Stimulated activated CD4-positive, alpha-beta T cell treated with anti-CD3 and anti-CD28 coated beads, Interleukin-1b, Interleukin-23, amount 100 ng/mL, for 1 hour (primary cell): ENCODE measurements at regions not wholly inside any gene's neighbourhood (a gene's known extent, or its start where the extent isn't known, plus 50 kb on each side); places are given as distances from the start of the nearest gene placed in this dataset.
"Not testable (repeated sequence)": the region's sequence is repeated elsewhere in the genome, so short reads cannot be mapped to it uniquely, and the experiment has no call there.

Source experiments
- DNase-seq, 2 donors: peaks; one replicate each; pipeline ENCODE4 v3.0.0-alpha.2; 2020; ENCODE audit warnings: low read depth in 2 of 2

- no peak for DNase-seq
Observed at GRCh38 chr16:29182501-29182900, 197.6 kb downstream of the LAT start.

DNA sequence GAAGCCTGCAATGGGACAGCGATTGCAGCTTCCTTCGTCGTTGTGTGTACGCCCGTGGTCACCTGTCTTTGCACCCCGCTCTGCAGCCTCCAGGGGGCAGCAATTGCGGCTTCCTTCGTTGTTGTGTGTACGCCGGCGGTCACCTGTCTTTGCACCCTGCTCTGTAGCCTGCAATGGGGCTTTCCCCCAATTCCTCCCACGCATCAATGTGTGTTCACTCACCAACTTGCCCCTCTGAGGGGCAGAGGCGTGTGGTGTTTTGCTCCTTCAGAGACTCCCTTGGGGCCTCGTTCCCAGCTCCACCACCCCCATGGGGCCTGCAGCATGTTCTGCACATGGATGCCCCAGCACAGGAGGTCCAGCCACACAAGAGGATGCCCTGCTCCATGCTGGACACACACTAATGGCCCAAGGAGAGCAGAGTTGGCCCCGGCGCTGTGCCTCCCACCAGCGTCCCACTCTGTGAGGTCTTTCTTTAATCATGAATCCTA, 197.1 kb downstream of the LAT start:
- DNase-seq: not testable (repeated sequence)

- not testable (repeated sequence) for DNase-seq
Observed at GRCh38 chr16:29181254-29181780, 196.5 kb downstream of the LAT start.

DNA sequence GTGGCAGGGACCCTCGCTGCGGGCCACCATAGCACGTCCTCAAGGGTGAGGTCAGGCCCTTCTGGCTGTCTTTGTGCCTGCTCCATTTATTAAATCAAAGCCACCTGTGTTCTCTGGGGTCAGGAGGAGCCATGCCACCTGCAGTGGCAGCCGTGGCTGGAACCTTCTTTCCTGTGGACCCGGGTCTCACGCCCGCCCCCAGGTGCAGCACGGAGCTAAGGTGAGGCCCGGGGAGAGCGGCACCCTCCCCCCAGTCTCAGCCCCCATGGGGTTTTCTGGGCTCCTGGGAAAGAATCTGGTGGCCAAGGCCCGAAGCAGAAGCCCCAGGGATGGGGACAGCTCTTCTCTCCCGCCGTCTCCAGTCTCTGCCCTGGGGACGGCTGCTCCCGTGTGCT, 195.4 kb downstream of the LAT start:
- DNase-seq: not testable (repeated sequence)

DNA sequence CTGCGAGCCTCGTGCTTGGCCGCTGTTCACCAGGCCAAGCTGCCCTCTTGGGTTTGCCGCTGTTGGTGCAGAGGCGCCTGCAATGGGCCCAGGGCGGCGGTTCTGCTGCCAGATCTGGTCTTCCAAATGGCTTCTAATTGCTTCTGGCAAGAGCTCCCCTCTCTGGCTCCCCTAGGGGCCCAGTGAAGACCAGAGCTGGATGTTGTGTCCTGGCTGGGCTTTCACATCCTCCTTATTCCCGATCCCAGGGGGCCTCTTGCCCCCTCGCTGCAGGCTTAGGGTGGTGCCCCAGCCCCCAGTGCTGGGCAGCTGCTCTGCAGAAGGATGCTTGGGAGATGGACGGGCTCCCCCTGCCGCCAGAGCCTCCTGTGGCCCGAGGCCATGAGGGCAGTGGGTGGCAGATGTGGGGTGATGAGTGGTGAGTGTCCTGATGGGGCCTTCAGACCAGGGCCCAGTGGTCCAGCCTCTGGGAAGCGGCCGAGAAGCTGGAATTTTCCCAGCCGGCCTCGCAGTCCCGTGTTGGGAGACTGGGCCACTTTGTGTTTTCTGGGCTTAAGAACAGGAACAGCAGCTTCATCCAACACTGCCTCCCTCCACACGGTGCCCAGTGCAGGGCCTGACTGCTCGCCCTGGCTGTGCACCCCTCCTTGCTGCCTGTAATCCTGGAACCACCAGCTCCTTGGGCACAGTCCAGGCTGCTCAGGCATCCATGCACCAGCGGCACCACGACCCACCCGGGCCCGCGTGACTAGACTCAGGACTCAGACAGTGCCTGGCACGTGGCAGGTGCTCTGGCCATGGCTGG, 194.8 kb downstream of the LAT start:
- DNase-seq: not testable (repeated sequence)

GRCh38 chr16:29177888-29178726, 193.3 kb downstream of the LAT start:
- DNase-seq: not testable (repeated sequence)

GRCh38 chr16:29177203-29177887, 192.5 kb downstream of the LAT start:
- DNase-seq: not testable (repeated sequence)

DNA sequence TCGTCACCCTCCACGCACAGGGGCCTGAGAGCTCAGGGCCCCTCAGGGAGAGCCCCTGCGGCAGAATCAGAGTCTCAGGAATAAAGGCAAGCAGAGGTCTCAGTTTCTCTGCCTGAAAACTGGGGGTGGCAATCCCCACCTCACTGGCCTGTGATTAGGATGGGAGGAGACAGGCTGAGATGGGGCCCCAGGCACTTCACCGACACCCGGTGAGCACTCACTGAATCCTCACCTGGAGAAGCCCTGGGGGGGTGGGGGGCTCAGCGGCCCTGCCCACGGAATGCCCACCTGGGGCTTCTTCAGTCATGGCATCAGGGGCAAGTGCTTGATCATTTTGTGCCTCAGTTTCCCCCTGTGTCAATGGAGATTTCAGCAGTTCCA, 192.0 kb downstream of the LAT start:
- DNase-seq: not testable (repeated sequence)

- not testable (repeated sequence) for DNase-seq
Observed at GRCh38 chr16:29176154-29176470, 191.3 kb downstream of the LAT start.

DNA sequence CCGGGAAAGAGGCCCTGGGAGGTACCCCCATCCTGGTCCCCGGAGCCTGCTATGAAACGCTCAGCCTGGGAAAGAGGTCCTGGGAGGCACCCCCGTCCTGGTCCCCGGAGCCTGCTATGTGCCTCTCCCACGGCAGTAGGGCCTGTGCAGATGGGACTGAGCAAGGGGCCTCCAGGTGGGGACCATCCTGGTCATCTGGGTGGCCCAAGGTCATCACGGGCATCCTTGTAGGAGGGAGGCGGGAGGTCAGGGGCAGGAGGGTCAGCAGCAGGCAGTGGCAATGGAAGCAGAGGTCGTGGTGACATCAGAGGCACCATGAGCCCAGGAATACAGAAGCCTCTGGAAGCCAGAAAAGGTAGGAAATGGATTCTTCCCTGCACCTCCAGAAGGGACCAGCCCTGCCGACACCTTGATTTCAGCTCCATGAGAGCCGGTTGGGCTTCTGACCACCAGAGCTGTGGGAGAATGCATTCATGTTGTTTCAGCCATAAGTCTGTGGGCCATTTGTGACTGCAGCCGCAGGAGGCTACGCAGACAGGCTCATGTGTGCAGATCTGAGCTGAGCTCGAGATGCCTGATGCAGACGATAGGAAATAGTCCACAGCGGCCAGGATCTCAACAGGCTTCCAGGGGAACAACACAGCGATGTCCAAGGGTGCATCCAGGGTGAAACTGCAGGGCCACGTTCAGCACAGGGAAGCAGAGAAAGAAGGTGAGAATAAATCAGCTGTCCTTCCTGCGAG, 190.7 kb downstream of the LAT start:
- not testable (repeated sequence) for DNase-seq

DNA sequence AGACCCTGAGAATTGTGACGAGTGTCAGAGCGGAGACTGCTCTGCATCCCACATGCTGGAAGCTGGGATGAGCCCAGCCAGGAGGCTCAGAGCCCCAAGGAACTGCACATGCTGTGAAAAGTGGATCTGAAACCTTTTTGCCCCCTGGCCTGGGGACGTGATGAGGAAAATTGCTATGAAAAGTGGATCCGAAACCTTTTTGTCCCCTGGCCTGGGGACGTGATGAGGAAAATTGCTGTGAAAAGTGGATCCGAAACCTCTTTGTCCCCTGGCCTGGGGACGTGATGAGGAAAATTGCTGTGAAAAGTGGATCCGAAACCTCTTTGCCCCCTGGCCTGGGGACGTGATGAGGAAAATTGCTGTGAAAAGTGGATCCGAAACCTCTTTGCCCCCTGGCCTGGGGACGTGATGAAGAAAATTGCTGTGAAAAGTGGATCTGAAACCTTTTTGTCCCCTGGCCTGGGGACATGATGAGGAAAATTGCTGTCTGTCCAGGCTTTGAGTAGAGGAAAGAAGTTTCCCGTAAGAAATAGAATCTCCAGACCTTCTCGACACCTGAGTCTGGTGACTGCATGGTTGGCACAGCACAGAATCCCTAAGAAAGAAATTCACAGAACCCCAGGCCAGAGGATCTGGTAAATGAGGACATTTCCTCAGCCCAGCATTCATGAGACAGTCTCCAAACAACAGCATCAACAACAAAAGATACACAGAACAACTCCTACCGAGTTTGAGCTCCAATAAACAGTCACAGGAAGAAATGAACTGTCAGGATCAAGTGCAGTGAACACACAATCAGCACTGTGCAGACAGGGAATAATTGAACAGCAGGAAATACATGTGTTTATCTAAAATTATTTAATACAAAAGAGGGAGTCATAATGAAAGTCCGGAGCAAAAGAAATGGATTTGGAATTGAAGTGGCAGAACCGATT, 188.8 kb downstream of the LAT start:
- DNase-seq: not testable (repeated sequence)

GRCh38 chr16:29172098-29172724, 187.4 kb downstream of the LAT start:
- DNase-seq: not testable (repeated sequence)

DNA sequence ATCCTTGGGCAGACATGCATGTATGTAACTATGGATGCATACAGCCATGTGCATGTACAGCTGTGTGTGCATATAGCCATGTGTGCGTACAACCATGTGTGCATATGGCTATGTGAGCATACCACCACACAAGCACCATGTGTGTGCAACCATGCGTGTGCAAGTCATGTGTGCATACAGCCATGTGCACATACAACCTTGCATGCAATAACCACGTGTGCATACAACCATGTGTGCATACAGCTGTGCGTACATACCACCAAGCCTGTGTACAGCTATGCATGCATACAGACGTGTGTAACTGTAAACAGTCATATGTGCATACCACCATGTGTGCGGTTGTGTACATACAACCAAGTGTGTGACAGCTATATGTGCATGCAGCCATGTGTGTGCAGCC, 186.4 kb downstream of the LAT start:
- not testable (repeated sequence) for DNase-seq

GRCh38 chr16:29170393-29171119, 185.7 kb downstream of the LAT start:
- not testable (repeated sequence) for DNase-seq

- not testable (repeated sequence) for DNase-seq
Observed at GRCh38 chr16:29169295-29169994, 184.6 kb downstream of the LAT start.

DNA sequence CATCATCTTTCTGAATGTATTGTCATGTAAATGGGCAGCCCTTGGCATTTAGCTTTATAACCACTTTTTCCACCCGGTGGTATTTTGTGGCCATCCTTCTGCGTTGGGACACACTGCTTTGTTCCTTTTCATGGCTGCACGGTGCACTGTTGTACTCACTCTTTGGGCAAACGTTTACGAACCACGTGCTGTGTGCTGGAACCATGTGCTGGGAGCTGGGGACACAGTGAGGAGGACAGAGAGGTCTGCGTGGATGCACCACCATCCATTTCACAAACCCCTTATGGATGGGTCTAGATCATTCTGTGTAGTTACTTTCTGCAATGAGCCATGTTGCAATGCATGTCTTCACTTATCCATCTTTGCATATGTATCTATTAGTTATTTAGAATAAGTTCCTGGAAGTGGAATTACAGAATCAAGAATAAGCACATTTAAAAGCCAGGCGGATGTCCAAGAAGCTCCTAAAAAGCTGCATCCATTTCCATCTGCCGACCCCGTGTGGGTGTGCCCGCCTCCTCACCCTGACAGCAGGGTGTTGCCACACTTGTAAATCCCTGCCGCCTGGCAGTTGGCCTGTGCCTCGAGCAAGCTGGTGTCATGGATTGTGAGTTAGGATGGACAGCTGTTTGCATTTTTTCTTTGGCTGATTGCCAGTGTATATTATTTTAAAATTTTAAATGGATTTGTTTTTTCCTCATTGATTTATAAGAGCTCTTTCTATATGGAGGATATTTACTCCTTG, 183.8 kb downstream of the LAT start:
- not testable (repeated sequence) for DNase-seq

DNA sequence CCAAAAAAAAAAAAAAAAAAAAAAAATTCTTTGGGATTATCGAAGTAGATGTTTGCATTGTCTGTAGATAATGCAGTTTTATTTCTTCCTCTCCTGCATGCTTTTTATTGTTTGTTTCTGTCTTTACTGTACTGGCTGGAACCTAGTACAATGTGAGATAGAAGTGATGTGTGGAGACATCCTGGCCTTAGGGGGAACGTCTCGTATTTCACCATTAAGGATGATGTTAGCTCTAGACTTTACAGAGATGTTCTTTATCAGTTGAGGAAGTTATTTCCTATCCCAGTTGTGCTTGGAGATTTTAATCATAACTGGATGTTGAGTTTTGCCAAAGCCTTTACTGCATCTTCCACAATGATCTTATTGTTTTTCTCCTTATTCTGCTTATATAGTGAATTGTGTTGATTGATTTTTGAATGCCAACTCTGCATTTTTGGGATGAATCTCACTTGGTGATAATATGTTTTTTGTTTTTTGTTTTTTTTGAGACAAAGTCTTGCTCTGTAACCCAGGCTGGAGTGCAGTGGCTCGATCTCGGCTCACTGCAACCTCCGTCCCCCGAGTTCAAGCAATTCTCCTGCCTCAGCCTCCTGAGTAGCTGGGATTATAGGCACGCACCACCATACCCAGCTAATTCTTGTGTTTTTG, 179.7 kb downstream of the LAT start:
- not testable (repeated sequence) for DNase-seq
